Testis (tissue), 2 donors: ENCODE measurements at regions not wholly inside any gene's neighbourhood (a gene's known extent, or its start where the extent isn't known, plus 50 kb on each side); places are given as distances from the start of the nearest gene placed in this dataset.
A peak's percentile ranks its signal among the peaks of the same experiment; 100 is the strongest.

ENCODE experiments used
- DNase-seq: peaks from one replicate; pipeline ENCODE4 v3.0.0-alpha.2; 2019
- H3K27ac ChIP-seq, 2 donors: fragments of 200-600 bp; sonication (generic); one replicate each; pipeline ENCODE4 v1.5.1; 2019
- H3K27me3 ChIP-seq: fragments of 200-600 bp; sonication (generic); one replicate; pipeline ENCODE4 v1.5.1; 2019
- H3K36me3 ChIP-seq: fragments of 200-600 bp; sonication (generic); one replicate; pipeline ENCODE4 v1.5.1; 2017; ENCODE audit warnings: low read depth; ENCODE audit errors: missing control alignments
- H3K4me1 ChIP-seq: fragments of 200-600 bp; sonication (generic); one replicate; pipeline ENCODE4 v1.5.1; 2019
- H3K4me3 ChIP-seq, 2 donors: fragments of 200-600 bp; sonication (generic); one replicate each; pipeline ENCODE4 v1.5.1; 2017 to 2019
- H3K9me3 ChIP-seq: fragments of 200-600 bp; sonication (generic); one replicate; pipeline ENCODE4 v1.5.1; 2017
- POLR2A ChIP-seq: fragments of 450-650 bp; IDR thresholded peaks from one replicate; pipeline ENCODE4 v1.6.1; 2017; ENCODE audit warnings: antibody characterized with exemption, mild to moderate bottlenecking, moderate library complexity
- WGBS, 2 donors: methylation state at CpG; one replicate each; pipeline ENCODE4 v1.1.5; 2018; 5-methylcytosine and 5-hydroxymethylcytosine counted together
- intact Hi-C: fragments of 100-400 bp; cut with DNase I; formaldehyde crosslinking; loops from one replicate; pipeline ENCODE4 v1.15.1; 2023; ENCODE audit warnings: low total_unique reads
- TF ChIP-seq, protein P1 (sequence below), 3 experiments: fragments of 450-650 bp in 2 of 3; fragments of 200-600 bp in 1 of 3; sonication (generic) in 1 of 3; IDR thresholded peaks; one replicate each; pipeline ENCODE4 v1.5.1; 2016 to 2019; ENCODE audit warnings: antibody characterized with exemption in 3 of 3, mild to moderate bottlenecking in 2 of 3, moderate library complexity in 1 of 3

DNA sequence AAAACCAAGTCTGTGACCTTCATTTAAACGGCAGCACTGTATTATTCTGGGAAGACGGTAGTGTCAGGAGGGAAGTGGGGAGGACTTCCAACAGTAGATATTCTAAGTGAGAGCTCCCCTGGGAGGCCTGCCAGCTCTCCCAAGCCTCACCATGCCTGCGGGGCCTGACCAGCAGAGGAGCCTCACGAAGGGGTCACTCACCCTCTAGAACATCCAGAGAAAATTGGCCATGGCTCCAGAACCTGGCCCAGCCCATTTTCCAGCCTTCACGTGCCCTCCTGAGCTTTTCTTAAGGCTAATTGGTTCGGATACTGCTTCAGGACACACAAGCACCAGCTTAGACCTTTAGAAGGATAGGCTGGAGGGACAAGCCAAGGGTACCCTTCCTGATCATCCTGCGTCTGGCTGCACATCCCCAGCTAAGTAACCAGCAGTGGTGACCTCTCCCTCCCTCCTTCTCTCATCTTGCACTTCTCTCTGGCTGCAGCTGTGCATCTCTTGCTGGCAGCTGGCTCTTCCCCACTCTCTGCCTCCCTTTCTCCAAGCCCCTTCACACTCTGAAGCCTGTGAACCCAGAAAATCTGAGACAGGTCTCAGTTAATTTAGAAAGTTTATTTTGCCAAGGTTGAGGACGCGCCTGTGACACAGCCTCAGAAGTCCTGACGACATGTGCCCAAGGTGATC, 120.1 kb upstream of the PKDCC start:
- peaks cover 63% of the 10 kb centered on the region for H3K4me1 ChIP-seq
- no peaks in the 10 kb centered on the region for H3K9me3 ChIP-seq
- no peak overlapping the region for H3K4me3 ChIP-seq
- intact Hi-C loops = loop anchor here (5.0 kb wide), 1 partner anchor 130 kb away; no protein-coding TSS in a partner anchor
- H3K27ac ChIP-seq = peak overlapping the region; percentile 58 to 78
- no peaks in the 10 kb centered on the region for H3K36me3 ChIP-seq
- 50 to 54% methylated on average over 10 of the region's 10 CpGs for WGBS, 2 donors
- H3K27me3 ChIP-seq = no peaks in the 10 kb centered on the region
- no peak for TF ChIP-seq POLR2A
- TF ChIP-seq, protein P1, sequence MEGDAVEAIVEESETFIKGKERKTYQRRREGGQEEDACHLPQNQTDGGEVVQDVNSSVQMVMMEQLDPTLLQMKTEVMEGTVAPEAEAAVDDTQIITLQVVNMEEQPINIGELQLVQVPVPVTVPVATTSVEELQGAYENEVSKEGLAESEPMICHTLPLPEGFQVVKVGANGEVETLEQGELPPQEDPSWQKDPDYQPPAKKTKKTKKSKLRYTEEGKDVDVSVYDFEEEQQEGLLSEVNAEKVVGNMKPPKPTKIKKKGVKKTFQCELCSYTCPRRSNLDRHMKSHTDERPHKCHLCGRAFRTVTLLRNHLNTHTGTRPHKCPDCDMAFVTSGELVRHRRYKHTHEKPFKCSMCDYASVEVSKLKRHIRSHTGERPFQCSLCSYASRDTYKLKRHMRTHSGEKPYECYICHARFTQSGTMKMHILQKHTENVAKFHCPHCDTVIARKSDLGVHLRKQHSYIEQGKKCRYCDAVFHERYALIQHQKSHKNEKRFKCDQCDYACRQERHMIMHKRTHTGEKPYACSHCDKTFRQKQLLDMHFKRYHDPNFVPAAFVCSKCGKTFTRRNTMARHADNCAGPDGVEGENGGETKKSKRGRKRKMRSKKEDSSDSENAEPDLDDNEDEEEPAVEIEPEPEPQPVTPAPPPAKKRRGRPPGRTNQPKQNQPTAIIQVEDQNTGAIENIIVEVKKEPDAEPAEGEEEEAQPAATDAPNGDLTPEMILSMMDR (IDR thresholded peaks at IDR 0.05) = no peak
- peak; percentile 68 for DNase-seq

DNA sequence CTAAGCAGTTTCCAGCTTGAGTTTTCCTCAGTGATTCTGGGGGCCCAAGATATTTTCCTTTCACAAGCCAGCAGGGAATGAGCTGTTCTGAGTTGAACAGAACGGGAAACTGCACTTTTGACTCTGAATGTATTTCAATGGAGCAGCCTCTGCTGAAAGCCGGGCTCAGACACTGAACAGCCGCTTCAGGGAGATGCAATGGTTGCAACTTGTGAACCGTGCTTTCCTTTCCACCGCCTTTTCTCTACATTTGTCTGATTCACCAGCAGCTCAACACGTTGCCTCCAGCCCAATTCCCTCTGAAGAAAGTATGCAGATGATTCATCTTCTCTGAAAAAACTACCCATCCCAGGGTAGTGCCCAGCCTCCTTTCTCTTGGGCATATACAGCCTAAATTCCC, 119.3 kb upstream of the PKDCC start:
- Histone ChIP-seq H3K27me3 (no peaks in the 10 kb centered on the region), H3K4me1 (peaks cover 64% of the 10 kb centered on the region), H3K4me3 (no peak overlapping the region), H3K9me3 (no peaks in the 10 kb centered on the region), H3K27ac (peak overlapping the region in 1 of 2 donors; percentile 78), H3K36me3 (no peaks in the 10 kb centered on the region)
- WGBS, 2 donors = 58 to 61% methylated on average over 6 of the region's 6 CpGs
- no peak for TF ChIP-seq POLR2A
- TF ChIP-seq, protein P1 (IDR thresholded peaks at IDR 0.05) = no peak
- DNase-seq = no peak
- intact Hi-C loops = loop anchor here (5.0 kb wide), 1 partner anchor 129 kb away; no protein-coding TSS in a partner anchor

- 76 to 87% methylated on average over 16 of the region's 16 CpGs for WGBS, 2 donors
- peak overlapping the region in 1 of 2 donors; percentile 41 for H3K27ac ChIP-seq
- peaks cover 74% of the 10 kb centered on the region for H3K4me1 ChIP-seq
- TF ChIP-seq, protein P1 (IDR thresholded peaks at IDR 0.05) = no peak
- no peak for TF ChIP-seq POLR2A
- intact Hi-C loops = no loop called here
- no peaks in the 10 kb centered on the region for H3K27me3 ChIP-seq
- H3K9me3 ChIP-seq = no peaks in the 10 kb centered on the region
- H3K4me3 ChIP-seq = no peak overlapping the region
- no peak for DNase-seq
- H3K36me3 ChIP-seq = no peaks in the 10 kb centered on the region
Observed at GRCh38 chr2:41930807-41931566, 116.8 kb upstream of the PKDCC start.

DNA sequence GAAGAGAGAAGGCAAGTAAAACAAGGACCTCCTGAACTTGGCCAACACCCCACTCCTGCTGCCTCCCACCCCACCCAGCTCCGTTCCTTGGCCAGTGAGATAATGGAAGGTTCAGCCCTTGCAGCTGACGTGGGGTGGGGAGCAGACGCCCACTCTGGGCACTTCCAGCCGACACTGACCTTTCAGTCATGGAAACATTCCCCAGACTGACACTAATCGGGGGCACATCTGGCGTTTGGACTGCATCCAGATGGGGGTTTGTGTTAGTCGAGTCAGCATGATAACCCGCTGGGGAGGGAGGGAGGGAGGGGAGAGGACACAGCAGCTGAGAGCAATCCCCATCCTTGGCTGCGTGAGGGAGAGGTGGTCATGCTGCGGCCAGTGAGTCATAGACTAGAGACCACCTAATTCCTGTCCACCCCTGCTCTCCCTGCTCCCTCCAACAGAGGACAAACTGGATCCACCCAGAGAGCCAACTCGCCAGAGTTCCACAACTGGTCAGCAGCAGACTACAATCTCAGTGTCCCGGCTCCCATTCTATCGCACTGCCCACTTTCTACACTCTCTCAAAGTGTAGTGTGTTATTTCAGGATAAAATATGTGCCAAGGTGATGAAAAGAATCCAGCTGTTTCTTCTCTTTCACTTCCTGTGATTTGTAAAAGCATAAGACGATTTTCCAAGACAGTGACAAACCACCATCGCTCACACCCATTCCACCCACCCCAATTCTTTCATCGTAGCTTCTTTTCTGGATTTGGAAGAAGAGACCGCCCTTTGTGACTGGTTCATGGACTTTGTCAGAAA, 115.4 kb upstream of the PKDCC start:
- H3K27me3 ChIP-seq = no peaks in the 10 kb centered on the region
- DNase-seq = peak; percentile 80
- no peaks in the 10 kb centered on the region for H3K9me3 ChIP-seq
- TF ChIP-seq, protein P1 (IDR thresholded peaks at IDR 0.05) = no peak
- TF ChIP-seq POLR2A = no peak
- no peak overlapping the region for H3K4me3 ChIP-seq
- peaks cover 74% of the 10 kb centered on the region for H3K4me1 ChIP-seq
- 44 to 49% methylated on average over 15 to 17 of the region's 17 CpGs for WGBS, 2 donors
- peak overlapping the region; percentile 44 to 76 for H3K27ac ChIP-seq
- H3K36me3 ChIP-seq = no peaks in the 10 kb centered on the region
- intact Hi-C loops = no loop called here
